ENCODE measurements at regions not wholly inside any gene's neighbourhood (a gene's known extent, or its start where the extent isn't known, plus 50 kb on each side); places are given as distances from the start of the nearest gene placed in this dataset.
"Not testable (repeated sequence)": the region's sequence is repeated elsewhere in the genome, so short reads cannot be mapped to it uniquely, and the experiment has no call there.

DNA sequence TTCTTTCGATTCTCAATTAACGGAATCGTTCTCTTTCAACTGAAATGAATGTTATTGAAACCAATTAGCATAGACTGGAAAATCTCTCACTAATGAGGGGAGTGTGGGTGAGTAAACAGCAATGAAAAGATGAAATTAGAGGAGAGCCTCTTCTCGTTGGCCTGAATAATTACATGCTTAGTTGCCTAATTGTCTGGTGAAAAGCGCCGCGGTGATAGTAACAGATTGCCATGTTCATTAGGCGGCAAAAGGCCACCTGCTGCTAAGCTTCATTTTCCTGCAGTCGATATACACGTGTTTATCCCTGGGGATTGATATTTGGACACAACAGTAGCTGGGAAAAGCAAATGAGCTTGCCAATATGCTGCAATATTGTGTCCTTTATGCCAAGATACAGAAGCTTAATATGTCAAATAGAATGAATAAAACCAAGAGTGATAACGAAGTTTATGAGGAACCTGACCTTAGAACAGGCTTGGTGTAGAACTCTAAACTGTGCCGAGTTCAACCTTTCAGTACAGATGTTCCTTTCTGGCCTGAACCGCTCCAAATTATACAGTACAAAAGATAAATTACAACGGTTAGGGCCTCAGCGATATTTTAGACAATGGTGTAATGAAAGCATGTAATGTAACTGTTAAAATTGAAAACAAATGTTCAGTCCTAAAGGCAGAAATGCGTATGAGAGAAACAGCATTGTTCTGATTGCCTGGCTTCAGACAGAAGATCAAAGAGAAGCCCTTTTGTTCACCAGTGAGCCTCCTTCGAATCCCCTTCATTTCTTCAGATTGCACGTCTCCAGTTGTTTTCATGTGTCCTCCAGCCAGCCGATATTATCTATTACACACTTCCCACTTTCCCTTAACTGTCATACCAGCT lies 185.2 kb downstream of the SHOX2 start:
- DNase-seq (ENCODE audit: low spot score), result peak; percentile 5

DNA sequence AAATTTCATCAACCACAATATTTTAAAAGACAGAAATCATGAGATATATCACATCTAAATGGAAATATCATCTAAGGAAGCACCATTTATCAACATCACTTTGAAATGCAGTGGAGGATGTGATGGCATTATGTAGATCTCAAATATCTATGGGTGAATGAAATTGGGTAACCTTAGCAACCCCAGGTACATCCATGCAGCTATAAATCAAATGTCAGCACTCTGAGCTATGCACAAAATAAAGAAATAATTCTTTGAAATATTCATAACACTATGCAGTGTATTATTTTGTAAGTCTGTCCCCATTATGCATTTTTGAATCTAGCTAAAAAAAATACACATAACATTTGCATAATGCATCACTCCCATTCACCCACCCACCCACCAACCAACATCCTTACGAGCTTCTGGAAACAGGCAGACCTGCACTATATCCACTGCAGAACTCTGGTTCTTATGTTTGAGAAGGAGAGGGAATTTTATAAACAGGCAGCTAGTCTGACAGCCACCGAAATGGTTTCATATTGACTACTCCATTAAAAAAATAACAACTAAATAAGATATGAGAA lies 186.8 kb downstream of the SHOX2 start:
- no peak for DNase-seq (ENCODE audit: low spot score)

DNA sequence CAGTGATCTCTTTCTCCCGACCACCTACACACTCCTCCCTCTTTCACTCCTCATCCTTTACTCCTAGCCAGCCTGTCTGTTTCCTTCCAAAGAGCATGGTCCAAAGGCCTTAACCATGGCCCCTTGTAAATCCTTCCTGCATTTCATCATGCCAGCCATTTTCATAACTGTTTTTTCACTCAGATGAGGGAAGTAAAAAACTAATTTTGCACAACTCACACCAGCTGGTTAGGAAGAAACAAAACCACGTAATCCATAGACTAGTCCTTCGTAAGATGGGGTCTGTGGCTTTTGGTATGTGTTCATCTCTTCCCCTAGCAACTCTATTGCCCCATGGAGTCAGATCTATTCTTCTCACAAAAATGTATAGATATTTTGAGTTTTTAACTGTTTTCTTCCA lies 187.8 kb downstream of the SHOX2 start:
- no peak for DNase-seq (ENCODE audit: low spot score)

DNA sequence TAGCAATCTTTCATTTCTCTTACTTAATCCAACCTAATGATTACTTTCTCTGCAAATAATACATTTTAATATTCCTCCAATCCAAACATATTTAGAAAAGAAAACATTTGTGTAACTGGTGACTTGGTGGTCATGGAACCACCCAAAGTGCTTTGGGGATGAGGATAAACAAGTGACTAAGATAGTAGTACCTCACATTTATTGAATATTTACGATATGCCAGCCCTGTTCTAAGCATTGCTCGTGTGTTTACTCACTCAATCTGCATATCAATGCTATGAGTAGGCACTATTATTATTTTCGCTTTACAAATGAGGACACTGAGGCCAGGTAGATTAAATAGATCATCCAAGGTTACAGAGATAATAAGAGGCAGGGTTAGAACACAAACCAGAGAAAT lies 189.5 kb downstream of the SHOX2 start:
- DNase-seq (ENCODE audit: low spot score), result no peak

DNA sequence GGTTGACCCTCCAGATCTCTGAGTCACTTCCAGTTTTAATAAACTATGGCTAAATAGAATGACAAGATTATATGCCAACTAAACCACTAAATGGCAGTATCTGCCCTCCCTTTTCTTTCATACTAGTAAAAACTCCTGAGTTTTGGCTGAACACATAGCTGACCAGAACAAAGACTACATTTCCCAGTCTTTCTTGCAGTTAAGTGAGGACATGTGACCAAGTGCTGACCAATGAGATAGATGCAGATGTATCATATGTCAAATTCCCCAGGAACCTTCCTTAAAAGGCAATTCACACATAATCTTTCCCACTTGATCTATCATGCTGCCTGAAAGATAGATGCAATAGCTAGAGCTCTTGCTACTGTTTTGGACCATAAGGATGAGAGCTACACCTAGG lies 191.3 kb downstream of the SHOX2 start:
- DNase-seq (ENCODE audit: low spot score), result no peak

DNA sequence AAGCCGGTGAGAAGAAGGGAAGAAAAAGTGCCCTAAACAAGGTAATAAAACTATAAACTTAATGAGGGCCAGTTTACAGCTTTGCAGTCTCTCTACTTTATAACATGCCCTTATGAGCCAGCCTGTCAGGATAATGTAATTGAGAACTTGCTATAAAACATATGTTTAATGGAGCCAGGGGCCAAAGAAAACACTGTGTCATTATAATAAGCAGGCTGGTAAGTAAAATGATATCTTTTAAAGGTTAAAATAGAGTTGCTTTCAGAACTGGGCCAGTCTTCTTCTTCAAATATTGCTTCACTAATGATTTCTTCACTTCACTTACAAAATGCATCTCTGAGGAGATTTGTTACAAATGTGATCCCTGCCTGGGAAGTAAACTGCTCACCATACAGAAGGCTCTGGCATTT lies 192.5 kb downstream of the SHOX2 start:
- no peak for DNase-seq (ENCODE audit: low spot score)

DNA sequence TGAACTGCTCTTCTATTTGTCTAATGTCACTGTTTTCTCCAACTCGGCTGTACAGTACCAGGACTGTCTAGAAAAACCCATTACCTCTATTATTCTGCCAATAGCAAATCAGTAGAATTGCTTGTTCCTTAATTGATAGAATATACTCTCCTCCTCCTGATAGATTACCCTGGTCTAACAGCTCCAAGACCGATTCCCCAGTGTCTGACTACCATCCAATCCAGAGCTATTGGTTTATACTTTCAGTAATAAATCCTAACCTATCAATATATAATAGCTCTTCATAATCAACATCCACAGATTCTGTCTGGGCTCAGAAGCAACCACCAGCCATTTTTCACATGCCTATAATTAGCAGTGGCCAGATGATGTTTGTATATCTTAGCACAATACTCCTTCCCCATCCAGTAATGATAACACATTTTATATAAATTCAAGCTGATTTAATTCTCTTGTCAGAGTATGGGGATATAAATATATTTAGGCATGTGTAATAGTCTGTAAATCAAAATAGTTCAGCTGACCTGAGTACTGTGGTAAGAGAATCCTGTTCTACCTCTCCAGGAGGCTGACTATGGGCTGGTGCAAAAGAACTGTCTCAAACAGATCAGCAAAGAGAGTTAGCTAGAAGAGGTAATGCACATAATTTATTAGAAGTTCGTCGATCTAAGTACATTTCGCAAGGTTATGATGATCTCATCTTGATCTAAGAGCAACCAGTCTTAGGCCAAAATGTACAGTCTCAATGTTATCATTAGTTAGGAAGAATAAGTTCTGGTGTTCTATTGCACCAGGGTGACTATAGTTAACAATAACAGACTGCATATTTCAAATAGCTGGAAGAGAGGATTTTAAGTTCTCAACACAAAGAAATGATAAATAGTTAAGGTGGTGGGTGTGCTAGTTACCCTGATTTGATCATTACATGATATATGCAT lies 193.4 kb downstream of the SHOX2 start:
- DNase-seq (ENCODE audit: low spot score), result no peak

DNA sequence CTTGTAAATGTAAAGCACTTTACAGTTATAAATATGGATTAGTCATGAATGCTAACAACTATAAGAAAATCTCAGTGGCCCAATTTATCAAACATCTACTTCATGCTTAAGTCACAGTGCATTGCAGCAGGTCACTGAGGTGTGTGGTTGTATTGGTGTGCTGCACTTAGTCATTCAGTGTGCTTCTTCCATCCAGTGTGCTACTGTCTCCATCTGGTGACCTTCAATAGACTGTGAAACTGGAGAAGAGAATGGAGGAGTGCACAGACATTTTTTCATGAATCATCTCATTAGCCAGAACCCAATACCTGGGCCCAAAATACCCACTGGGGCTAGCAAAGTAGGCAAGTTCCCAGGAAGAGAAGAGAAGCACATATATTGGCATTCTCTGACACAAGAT lies 199.6 kb downstream of the SHOX2 start:
- no peak for DNase-seq (ENCODE audit: low spot score)

DNA sequence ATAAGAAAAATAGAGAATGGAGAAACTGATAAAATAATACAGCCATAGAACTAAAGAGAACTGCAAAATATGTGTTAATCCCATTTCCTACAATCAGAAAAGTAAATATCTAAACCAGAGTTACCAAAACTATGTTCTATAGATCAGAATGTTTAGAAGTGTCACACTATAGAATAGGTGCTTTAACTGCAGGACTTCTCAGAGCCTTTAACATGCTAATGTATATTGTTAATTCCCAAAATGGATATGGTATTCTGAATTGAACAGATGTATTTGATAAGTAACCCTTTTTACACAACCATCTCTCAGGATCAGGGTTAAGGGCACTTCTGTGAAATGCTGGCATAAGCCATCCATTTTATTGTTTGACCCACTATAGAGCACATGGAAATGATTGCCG lies 200.3 kb downstream of the SHOX2 start:
- no peak for DNase-seq (ENCODE audit: low spot score)

DNA sequence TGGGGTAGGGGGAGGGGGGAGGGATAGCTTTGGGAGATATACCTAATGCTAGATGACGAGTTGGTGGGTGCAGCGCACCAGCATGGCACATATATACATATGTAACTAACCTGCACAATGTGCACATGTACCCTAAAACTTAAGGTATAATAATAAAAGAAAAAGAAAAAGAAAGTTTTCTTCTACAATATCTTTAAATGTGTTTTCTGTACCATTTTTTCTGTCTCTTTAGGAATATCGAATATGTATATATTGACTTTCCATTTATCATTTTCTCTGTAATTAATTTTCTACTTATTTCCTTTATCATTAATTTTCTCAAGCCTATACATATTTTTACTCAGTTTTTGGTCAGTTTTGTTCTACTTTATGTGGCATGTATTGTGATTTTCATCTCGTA lies 203.5 kb downstream of the SHOX2 start:
- not testable (repeated sequence) for DNase-seq (ENCODE audit: low spot score)

DNA sequence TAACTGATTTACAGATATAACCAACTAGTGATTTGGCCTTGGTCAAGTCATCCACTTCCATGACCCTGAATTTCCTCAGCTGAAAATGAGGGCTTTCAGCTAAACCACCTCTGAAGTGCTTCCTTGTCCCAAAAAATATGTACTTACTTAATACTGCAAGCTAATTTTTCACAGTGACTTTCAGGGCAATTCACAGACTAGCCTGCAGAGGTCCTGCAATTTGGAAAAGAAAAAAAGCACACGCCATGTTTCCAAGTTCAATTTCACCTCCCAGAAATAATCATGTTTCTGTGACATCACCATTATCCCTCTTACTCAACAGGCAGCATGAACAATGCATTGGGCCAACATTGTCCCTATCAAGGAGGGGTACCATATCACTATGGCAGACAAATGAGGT lies 218.2 kb downstream of the SHOX2 start:
- no peak for DNase-seq (ENCODE audit: low spot score)

DNA sequence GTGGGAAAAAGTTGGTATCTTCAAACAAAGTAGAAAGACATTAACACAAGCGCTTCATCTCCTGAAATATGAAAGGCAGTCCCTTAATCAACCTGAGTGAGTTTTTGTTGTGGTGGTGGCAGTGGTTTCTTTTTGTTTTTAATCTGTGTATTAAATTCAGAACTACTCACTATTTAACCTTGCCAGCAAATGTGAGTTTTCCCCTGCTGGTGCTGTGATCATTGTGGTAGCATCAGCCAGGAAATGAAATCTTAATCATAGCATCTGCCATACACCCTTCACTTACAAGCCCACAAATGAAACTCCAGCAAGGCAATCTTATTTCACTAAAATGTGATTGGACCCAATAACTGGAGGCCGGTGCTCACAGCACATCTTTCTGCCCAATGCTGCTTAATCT lies 229.7 kb downstream of the SHOX2 start:
- peak; percentile 25 for DNase-seq (ENCODE audit: low spot score)

DNA sequence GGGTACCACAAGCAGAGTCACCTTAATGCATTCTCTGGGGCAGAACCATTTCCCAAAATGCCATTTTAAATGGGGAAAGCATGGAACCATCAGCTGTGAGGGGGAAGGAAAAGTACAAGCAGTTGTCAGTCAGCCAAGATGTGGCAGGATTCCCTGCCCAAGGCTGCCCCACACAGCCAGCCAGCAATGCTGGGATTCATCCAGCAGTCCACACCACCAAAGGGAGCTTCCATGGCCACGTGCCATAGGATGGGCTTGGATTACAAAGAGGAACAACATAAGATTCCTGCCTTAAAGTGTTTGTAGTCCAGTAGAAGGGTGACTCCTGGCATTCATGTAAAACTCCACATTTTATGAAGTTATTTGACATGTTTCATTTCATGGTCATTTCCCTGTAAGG lies 233.3 kb downstream of the SHOX2 start:
- peak; percentile 10 for DNase-seq (ENCODE audit: low spot score)

DNA sequence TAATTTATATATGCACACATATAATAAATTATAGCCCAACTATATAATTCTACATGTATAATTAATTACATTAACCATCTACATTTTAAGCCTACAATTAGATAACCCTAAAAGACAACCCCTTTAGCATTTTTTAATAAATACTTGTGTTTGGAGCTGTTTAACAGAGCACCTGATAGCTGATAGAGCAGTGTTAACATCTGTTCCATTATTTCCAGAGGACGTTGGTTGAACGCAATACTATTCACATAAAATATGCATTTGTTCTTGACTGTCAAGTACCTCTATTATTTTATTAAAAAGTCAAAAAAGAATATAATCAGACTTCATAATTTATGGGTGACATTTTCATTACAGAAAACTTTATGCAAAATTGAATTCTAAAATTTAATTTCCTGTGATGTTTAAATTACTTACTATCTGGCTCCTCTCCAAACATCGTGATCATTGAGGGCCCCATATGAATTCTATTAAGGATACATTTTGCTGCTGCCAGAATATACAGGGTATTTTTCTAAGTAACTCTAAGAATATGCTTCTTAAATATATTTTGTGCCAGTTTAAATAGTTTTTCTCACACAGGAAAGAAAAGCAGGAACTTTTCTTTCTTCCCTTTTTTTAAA lies 234.3 kb downstream of the SHOX2 start:
- no peak for DNase-seq (ENCODE audit: low spot score)

DNA sequence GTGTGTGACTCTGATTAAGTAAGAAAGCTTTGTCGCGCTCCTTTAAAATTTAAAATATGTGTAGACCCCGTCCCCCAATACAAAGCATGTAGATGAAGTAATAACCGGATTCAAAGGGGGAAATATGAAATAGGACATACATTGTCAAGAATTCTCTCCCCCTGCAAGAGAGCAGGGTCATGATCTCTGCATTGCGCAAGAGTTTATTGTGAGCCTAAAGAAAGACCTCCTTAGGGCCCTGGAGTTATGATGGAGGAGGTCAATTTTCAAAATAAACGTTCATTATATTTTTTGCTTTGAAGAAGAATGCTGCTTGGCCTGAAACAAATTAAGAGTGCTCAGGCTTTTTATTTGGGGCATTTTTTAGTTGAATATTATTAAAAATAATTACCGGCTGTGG lies 235.0 kb downstream of the SHOX2 start:
- DNase-seq (ENCODE audit: low spot score), result no peak

DNA sequence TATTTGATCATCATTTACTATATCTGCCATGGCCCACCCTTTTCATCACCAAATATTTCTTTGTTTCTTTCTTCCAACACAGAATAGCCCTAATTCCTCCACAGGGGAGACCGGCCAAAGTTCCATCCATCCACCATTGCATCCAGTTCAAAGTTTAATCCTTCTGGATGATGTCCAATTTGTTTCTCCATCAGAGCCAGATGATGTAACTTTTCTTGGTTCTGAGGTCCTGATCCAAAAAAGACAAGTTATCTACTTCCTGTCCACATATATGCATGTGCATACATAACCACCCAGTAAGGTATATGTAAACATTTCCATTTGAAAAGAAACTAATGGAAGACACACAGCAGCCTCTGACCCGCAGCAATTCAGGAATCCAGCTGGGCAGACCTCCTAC lies 237.3 kb downstream of the SHOX2 start:
- DNase-seq (ENCODE audit: low spot score), result no peak

DNA sequence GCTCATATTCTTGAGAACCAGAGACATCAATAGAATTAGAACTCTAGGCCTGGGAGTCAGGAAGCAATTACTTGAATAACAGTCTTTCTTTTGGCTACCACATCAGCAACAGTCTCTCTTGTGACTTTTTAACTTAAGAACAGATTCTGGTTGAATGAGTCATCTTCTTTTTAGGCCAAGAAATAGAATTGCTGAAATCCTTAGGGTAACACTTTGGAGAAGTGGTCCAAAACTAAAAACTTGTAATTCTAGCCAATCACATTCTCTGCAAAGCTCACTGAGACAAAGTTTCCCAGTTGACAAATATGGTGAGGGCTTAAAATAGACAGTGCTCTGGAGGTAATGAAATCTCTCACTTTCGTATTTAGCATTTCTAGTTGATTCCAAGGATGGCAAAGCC lies 238.0 kb downstream of the SHOX2 start:
- DNase-seq (ENCODE audit: low spot score), result no peak

DNA sequence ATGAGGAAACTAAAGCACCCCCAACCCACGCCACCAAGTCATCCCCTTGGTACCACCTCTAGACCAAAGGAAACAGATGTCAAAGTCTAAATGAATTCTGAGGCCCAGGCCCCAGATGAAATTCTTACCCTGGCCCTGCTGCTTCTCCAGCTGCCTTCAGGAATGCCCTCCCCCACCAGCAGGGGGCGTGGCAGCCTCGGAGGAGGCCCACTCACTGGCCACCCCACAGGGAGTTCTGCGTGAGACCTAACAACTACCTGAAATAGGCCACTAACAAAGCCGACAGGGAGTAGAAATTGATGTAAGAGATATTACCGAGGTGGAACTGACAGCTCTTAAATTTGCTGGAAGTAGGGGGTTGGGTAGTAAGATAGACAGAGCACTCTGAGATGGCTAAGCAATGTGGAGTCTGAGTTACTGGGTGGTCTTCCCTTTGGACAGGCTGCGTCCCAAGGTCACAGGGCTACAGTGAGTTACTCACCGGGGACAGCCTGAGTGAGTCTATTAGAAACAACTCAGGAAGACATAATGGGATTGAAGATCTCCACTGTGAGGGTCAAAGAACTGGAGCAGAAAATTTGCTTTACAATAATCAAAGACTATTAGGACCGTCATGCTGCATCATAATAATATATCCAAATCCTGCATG lies 240.7 kb downstream of the SHOX2 start:
- no peak for DNase-seq (ENCODE audit: low spot score)

DNA sequence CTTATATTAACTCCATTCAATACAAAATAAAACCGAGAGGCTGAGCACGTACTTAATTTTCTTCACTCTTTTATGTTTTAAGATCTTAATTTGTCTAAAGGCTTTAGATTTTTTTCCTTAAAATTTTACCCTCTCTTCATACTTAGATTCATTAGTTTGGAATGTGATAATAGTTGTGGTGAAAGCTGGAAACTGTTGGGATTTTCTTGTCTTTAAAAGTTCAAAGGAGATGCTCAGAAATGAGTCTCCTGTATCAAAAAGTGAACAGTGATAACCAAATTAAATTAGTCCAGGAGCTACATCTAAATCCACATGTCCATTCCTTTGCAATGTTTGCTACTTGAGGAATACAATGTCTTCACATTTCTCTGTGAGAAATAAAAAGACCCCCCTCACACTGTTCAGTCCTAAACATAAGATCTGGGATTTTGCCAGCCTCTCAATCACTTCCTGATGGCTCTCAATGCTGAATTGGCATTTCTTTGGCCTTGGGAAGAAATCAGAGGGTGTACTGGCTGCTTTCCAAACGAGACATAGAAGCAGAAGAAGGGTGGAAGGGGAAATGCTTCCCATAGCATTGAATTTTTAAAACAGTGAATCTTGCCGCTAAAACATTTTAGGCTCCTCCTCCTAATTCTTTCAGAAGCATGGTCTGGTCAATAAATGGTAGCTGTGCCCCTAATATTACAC lies 245.0 kb downstream of the SHOX2 start:
- DNase-seq (ENCODE audit: low spot score), result no peak

DNA sequence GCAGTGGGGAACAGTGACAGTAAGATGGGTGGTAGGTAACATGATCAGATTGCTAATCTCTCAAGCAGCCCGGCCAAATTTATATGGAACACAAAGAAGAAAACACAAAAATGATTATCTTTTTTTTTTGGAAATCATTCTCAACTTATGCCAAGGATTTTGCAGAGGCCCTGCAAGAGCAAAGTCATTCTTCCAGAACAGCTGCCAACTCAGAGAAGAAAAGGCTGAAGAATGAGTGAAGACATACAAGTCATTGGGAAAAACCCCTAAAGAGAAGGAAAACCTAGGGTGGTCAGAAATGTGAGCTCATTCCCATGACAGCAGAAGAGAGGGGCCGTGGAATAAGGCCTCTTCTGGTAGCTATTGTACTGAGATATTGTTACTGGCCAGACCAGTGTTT lies 246.7 kb downstream of the SHOX2 start:
- no peak for DNase-seq (ENCODE audit: low spot score)

DNA sequence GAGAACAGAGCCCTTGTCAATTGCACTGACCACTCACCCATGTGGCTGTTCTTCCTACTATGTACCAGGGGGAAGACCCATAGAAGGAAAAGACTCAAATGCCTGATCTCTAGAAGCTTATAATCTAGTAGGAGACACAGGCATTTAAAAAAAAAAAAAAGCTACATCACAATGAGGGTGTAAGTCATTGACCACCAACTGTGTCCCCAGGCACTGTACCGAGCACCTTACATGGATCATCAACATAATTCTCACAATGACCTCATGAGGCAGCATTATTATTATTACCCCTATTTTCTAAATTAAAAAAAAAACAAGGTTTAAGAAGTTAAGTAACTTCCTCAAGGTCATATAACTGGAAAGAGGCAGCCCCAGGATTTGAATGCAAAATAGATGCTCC lies 247.4 kb downstream of the SHOX2 start:
- no peak for DNase-seq (ENCODE audit: low spot score)

Data from Ammon's horn (tissue), 1 donor.